CD4-positive, CD25-positive, alpha-beta regulatory T cell (primary cell): ENCODE measurements at regions not wholly inside any gene's neighbourhood (a gene's known extent, or its start where the extent isn't known, plus 50 kb on each side); places are given as distances from the start of the nearest gene placed in this dataset.

Source experiments
- ATAC-seq, 2 donors: fragments of 150-1000 bp; cut with Tn5 transposase; one replicate each; pipeline ENCODE4 v1.10.0; 2021; ENCODE audit warnings: low read depth in 2 of 2, moderate number of reproducible peaks in 2 of 2, moderate library complexity in 1 of 2
- DNase-seq, 3 donors: peaks; one replicate each; pipeline versions ENCODE4 v3.0.0 to v3.0.0-alpha.2; 2012 to 2022; ENCODE audit warnings: mixed read lengths in 1 of 3
- H3K27ac ChIP-seq: one replicate; pipeline ENCODE4 v1.7.0; 2013; ENCODE audit warnings: mild to moderate bottlenecking, low read length; ENCODE audit not compliant: insufficient read depth, poor library complexity, severe bottlenecking
- H3K27me3 ChIP-seq: one replicate; pipeline ENCODE4 v1.7.0; 2013; ENCODE audit warnings: low read length; ENCODE audit not compliant: control insufficient read depth, insufficient read depth
- H3K36me3 ChIP-seq: one replicate; pipeline ENCODE4 v1.7.0; 2013; ENCODE audit warnings: mild to moderate bottlenecking, low read length, moderate library complexity; ENCODE audit not compliant: control insufficient read depth, insufficient read depth
- H3K4me1 ChIP-seq: 2 replicates; pipeline ENCODE4 v1.7.0; 2013; ENCODE audit warnings: mild to moderate bottlenecking, low read length; ENCODE audit not compliant: insufficient read depth, control insufficient read depth, poor library complexity, severe bottlenecking
- H3K4me3 ChIP-seq: one replicate; pipeline ENCODE4 v1.7.0; 2013; ENCODE audit warnings: low read depth, mild to moderate bottlenecking, low read length, moderate library complexity
- H3K9me3 ChIP-seq, 2 experiments: 1 replicate in 1 of 2; 2 replicates in 1 of 2; pipeline ENCODE4 v1.7.0; 2013; ENCODE audit warnings: low read length in 2 of 2, mild to moderate bottlenecking in 1 of 2, moderate library complexity in 1 of 2; ENCODE audit not compliant: control insufficient read depth in 2 of 2
- H3K27ac Mint-ChIP-seq, 3 donors: one replicate each; pipeline ENCODE4 v1.8.0; 2020 to 2022; ENCODE audit warnings: mild to moderate bottlenecking in 3 of 3, mixed read lengths in 3 of 3, moderate library complexity in 2 of 3
- H3K27me3 Mint-ChIP-seq: one replicate; pipeline ENCODE4 v1.8.0; 2022; ENCODE audit warnings: mild to moderate bottlenecking, mixed read lengths
- H3K36me3 Mint-ChIP-seq: one replicate; pipeline ENCODE4 v1.8.0; 2020; ENCODE audit warnings: mixed read lengths
- H3K4me1 Mint-ChIP-seq, 4 donors: one replicate each; pipeline ENCODE4 v1.8.0; 2020 to 2022; ENCODE audit warnings: mixed read lengths in 4 of 4, mild to moderate bottlenecking in 1 of 4
- H3K4me3 Mint-ChIP-seq, 4 donors: one replicate each; pipeline ENCODE4 v1.8.0; 2020 to 2022; ENCODE audit warnings: mild to moderate bottlenecking in 4 of 4, mixed read lengths in 4 of 4, moderate library complexity in 3 of 4
- H3K9me3 Mint-ChIP-seq, 7 donors: one replicate each; pipeline ENCODE4 v1.8.0; 2020 to 2022; ENCODE audit warnings: mixed read lengths in 7 of 7, mild to moderate bottlenecking in 3 of 7, moderate library complexity in 2 of 7

DNA sequence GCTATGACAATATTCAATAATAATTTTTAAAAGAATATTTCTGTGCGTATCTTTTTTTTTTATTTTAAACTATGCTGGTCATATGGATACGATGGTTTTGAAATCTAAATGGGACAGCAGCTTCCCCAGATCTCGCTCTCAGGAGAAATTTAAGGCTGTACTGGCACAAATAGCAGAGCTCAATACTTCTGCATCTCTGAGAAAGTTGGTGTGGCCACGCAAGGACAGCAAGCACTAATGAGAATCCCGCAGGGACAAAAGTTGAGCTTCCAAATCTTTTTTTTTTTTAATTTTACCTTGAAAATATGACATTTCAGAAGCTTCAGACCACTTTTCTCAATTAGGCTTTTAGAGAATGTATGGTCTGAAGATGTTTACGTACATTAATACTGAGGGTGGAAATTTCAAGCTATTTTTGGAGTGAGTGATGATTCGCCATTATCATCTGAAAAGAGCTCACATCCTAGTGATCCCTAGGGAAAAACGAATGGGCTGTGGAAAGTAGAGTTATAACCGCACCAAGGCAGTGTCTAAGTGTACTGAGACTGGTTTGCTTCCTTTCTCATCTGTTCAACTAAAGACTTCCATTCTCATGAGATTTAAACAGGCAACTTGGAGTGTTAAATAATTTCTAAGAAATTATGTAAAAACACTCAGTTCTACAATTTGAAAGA lies 840.0 kb downstream of the C6orf118 start:
- no peak overlapping the region for H3K4me3 ChIP-seq
- H3K36me3 ChIP-seq, result no peaks in the 10 kb centered on the region
- DNase-seq, result no peak
- peaks cover 0 to 6% of the 10 kb centered on the region in 2 experiments for H3K9me3 ChIP-seq
- no peak overlapping the region for H3K4me3 Mint-ChIP-seq
- ATAC-seq, result no peak
- no peak overlapping the region for H3K27ac Mint-ChIP-seq
- peaks cover 0 to 5% (median 0%) of the 10 kb centered on the region in 4 donors for H3K4me1 Mint-ChIP-seq
- no peaks in the 10 kb centered on the region for H3K27me3 ChIP-seq
- no peaks in the 10 kb centered on the region for H3K4me1 ChIP-seq
- H3K27me3 Mint-ChIP-seq, result no peaks in the 10 kb centered on the region
- H3K36me3 Mint-ChIP-seq, result no peaks in the 10 kb centered on the region
- H3K27ac ChIP-seq, result no peak overlapping the region
- H3K9me3 Mint-ChIP-seq, result peaks cover 0 to 12% (median 2%) of the 10 kb centered on the region in 7 donors

- H3K27ac Mint-ChIP-seq, result no peak overlapping the region
Observed at GRCh38 chr6:164455835-164456234, 853.6 kb downstream of the C6orf118 start.

GRCh38 chr6:164453835-164454234 lies 855.6 kb downstream of the C6orf118 start:
- Mint-ChIP-seq H3K4me3 (no peak overlapping the region), H3K36me3 (no peaks in the 10 kb centered on the region), H3K27ac (no peak overlapping the region), H3K4me1 (no peaks in the 10 kb centered on the region), H3K9me3 (peaks cover 0 to 4% (median 2%) of the 10 kb centered on the region in 7 donors), H3K27me3 (no peaks in the 10 kb centered on the region)
- H3K9me3 ChIP-seq, result peaks cover 0 to 4% of the 10 kb centered on the region in 2 experiments
- H3K27me3 ChIP-seq, result no peaks in the 10 kb centered on the region
- no peak for ATAC-seq
- H3K27ac ChIP-seq, result no peak overlapping the region
- no peak for DNase-seq
- no peaks in the 10 kb centered on the region for H3K36me3 ChIP-seq
- no peaks in the 10 kb centered on the region for H3K4me1 ChIP-seq
- H3K4me3 ChIP-seq, result no peak overlapping the region

More at GRCh38 chr6:164455835-164456234, 853.6 kb downstream of the C6orf118 start:
- H3K9me3 ChIP-seq, result no peaks in the 10 kb centered on the region
- no peak overlapping the region for H3K27ac ChIP-seq
- no peaks in the 10 kb centered on the region for H3K36me3 Mint-ChIP-seq
- H3K4me1 ChIP-seq, result no peaks in the 10 kb centered on the region
- peaks cover 0 to 4% (median 0%) of the 10 kb centered on the region in 7 donors for H3K9me3 Mint-ChIP-seq
- H3K4me3 Mint-ChIP-seq, result no peak overlapping the region
- H3K36me3 ChIP-seq, result no peaks in the 10 kb centered on the region
- no peak overlapping the region for H3K4me3 ChIP-seq
- no peaks in the 10 kb centered on the region for H3K27me3 ChIP-seq
- ATAC-seq (no peak), DNase-seq (no peak)
- no peaks in the 10 kb centered on the region for H3K4me1 Mint-ChIP-seq
- no peaks in the 10 kb centered on the region for H3K27me3 Mint-ChIP-seq

GRCh38 chr6:164442572-164442971 lies 866.8 kb downstream of the C6orf118 start:
- H3K27ac Mint-ChIP-seq, result no peak overlapping the region
- peaks cover 0 to 16% (median 6%) of the 10 kb centered on the region in 7 donors for H3K9me3 Mint-ChIP-seq
- H3K27me3 Mint-ChIP-seq, result no peaks in the 10 kb centered on the region
- H3K4me1 Mint-ChIP-seq, result no peaks in the 10 kb centered on the region
- no peaks in the 10 kb centered on the region for H3K36me3 Mint-ChIP-seq
- Histone ChIP-seq H3K27ac (no peak overlapping the region), H3K4me1 (no peaks in the 10 kb centered on the region), H3K27me3 (no peaks in the 10 kb centered on the region), H3K36me3 (no peaks in the 10 kb centered on the region), H3K4me3 (no peak overlapping the region), H3K9me3 (peaks cover 0 to 4% of the 10 kb centered on the region in 2 experiments)
- no peak for ATAC-seq
- no peak overlapping the region for H3K4me3 Mint-ChIP-seq
- no peak for DNase-seq

- DNase-seq (no peak), ATAC-seq (no peak)
- no peaks in the 10 kb centered on the region for H3K4me1 ChIP-seq
- Mint-ChIP-seq H3K27me3 (no peaks in the 10 kb centered on the region), H3K36me3 (no peaks in the 10 kb centered on the region), H3K4me1 (no peaks in the 10 kb centered on the region), H3K4me3 (no peak overlapping the region), H3K9me3 (peaks cover 0 to 12% (median 10%) of the 10 kb centered on the region in 7 donors), H3K27ac (no peak overlapping the region)
- H3K27ac ChIP-seq, result no peak overlapping the region
- no peak overlapping the region for H3K4me3 ChIP-seq
- no peaks in the 10 kb centered on the region for H3K36me3 ChIP-seq
- H3K9me3 ChIP-seq, result no peaks in the 10 kb centered on the region
- H3K27me3 ChIP-seq, result no peaks in the 10 kb centered on the region
Observed at GRCh38 chr6:164439331-164439730, 870.1 kb downstream of the C6orf118 start.

DNA sequence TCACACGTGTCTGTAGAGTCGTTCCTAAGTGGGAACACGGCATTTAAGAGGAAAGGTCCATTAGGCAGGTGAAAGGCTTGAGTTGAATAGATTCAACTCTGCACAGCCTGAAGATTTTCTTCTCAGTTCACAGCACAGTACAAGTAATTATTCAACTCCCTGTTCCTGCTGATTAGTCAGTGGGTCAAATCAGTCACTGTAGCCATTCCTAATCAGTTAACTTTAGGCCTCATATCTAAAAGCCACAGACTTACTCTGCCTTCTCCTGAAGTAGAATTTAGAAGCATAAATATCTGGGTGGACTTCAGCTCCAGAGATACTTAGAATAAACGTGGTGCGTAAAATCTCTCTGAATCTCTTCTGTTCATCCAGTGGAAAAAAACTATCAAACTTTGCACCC lies 872.4 kb downstream of the C6orf118 start:
- Mint-ChIP-seq H3K36me3 (no peaks in the 10 kb centered on the region), H3K4me3 (no peak overlapping the region), H3K4me1 (no peaks in the 10 kb centered on the region), H3K27ac (no peak overlapping the region), H3K9me3 (peaks cover 0 to 9% (median 5%) of the 10 kb centered on the region in 7 donors), H3K27me3 (no peaks in the 10 kb centered on the region)
- H3K4me1 ChIP-seq, result no peaks in the 10 kb centered on the region
- H3K9me3 ChIP-seq, result no peaks in the 10 kb centered on the region
- H3K36me3 ChIP-seq, result no peaks in the 10 kb centered on the region
- DNase-seq (no peak), ATAC-seq (no peak)
- H3K4me3 ChIP-seq, result no peak overlapping the region
- H3K27ac ChIP-seq, result no peak overlapping the region
- H3K27me3 ChIP-seq, result no peaks in the 10 kb centered on the region

GRCh38 chr6:164427728-164428402 lies 881.5 kb downstream of the C6orf118 start:
- Histone ChIP-seq H3K4me3 (no peak overlapping the region), H3K4me1 (no peaks in the 10 kb centered on the region), H3K36me3 (no peaks in the 10 kb centered on the region), H3K27ac (no peak overlapping the region), H3K9me3 (peaks cover 0 to 6% of the 10 kb centered on the region in 2 experiments), H3K27me3 (no peaks in the 10 kb centered on the region)
- no peaks in the 10 kb centered on the region for H3K27me3 Mint-ChIP-seq
- no peak overlapping the region for H3K4me3 Mint-ChIP-seq
- no peaks in the 10 kb centered on the region for H3K4me1 Mint-ChIP-seq
- no peak overlapping the region for H3K27ac Mint-ChIP-seq
- H3K9me3 Mint-ChIP-seq, result peaks cover 3 to 18% (median 4%) of the 10 kb centered on the region in 7 donors
- DNase-seq (no peak), ATAC-seq (no peak)
- H3K36me3 Mint-ChIP-seq, result no peaks in the 10 kb centered on the region

GRCh38 chr6:164424489-164424888 lies 884.9 kb downstream of the C6orf118 start:
- Histone ChIP-seq H3K4me1 (no peaks in the 10 kb centered on the region), H3K27ac (no peak overlapping the region), H3K4me3 (no peak overlapping the region), H3K36me3 (no peaks in the 10 kb centered on the region), H3K27me3 (no peaks in the 10 kb centered on the region), H3K9me3 (peaks cover 0 to 14% of the 10 kb centered on the region in 2 experiments)
- peaks cover 0 to 4% (median 0%) of the 10 kb centered on the region in 4 donors for H3K4me1 Mint-ChIP-seq
- H3K9me3 Mint-ChIP-seq, result peaks cover 3 to 31% (median 5%) of the 10 kb centered on the region in 7 donors
- no peak overlapping the region for H3K4me3 Mint-ChIP-seq
- DNase-seq, result no peak
- H3K36me3 Mint-ChIP-seq, result no peaks in the 10 kb centered on the region
- H3K27me3 Mint-ChIP-seq, result no peaks in the 10 kb centered on the region
- ATAC-seq, result no peak
- no peak overlapping the region for H3K27ac Mint-ChIP-seq
